ENCODE measurements at regions not wholly inside any gene's neighbourhood (a gene's known extent, or its start where the extent isn't known, plus 50 kb on each side); places are given as distances from the start of the nearest gene placed in this dataset.
"Not testable (repeated sequence)": the region's sequence is repeated elsewhere in the genome, so short reads cannot be mapped to it uniquely, and the experiment has no call there.

DNA sequence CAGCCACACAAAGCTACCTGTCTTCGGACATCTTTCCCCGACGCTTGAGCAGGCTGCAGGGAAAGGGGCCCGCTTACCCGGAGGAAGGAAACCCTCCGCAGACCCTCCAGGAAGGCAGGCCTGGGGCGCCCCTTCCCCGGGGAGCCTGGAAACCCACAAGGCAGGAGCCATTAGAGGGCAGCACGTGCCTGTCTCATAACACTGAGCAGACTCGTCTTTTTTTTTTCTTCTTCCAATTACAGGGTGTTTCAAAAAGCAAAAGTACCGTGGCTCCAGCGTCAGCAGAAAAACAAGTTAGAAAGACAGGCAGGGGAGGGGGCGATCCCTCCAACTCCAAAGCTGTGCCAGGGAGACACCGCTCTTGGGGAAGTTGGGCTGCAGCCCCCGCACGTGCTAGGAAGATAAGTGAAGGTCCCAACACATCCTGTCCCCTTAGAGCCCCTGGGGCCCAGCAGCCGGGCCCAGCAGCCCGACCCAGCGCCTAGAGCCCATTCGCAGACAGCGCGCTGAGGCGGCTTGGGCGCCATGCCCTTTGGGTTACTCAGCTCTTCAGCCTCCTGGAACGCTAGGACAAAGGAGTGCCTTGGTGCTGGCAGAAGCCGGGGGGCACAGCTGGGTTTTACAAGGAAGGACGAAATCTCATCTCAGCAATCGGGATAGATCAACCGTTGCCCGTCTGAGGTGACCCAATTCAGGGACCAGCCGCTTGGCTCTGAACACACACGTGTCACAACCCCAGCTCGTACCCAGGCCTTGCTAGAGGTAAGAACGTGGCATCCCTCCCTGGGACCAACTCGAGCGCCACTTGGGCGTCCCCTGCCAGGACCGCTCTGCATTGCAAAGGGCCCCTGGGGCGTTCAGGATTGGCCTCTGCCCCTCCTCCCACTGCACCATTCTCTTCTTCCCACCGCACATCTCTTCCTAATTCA, 136.3 kb downstream of the LY86 start:
- DNase-seq = peak; percentile 56

DNA sequence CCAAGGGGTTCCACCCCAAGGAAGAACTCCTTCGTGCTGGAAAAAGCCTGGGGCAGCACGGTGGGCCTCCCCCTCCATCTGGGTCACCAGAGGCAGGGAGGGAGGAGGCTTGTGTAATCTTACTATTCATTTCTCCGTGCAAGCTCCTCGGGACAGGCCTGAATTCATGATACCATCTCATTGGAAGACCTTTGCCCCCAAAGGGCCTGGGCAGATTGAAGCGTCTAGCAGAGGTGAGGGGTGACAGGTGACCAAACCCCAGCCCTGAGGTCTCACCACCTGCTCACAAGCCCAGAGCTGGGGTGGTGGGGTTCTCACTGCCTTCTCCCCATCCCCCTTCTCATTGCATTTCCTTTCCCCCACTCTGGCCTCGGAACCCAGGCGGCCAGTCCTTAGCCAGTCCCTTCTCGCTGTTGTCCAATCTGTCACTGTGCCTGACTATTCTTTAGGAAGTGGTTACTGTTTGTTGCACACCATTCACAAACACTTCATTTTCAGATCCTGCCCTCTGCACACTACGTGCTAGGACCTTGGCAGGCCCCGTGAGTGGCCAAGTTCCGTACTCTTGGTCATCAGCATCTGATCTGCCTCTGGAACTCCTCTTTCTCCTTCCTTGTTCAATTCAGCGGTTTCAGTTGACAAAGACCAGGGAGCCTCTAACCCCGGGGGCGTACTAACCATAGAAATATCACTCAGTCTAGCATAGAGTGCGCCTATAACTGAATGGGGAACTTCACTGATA, 137.1 kb downstream of the LY86 start:
- no peak for DNase-seq

DNA sequence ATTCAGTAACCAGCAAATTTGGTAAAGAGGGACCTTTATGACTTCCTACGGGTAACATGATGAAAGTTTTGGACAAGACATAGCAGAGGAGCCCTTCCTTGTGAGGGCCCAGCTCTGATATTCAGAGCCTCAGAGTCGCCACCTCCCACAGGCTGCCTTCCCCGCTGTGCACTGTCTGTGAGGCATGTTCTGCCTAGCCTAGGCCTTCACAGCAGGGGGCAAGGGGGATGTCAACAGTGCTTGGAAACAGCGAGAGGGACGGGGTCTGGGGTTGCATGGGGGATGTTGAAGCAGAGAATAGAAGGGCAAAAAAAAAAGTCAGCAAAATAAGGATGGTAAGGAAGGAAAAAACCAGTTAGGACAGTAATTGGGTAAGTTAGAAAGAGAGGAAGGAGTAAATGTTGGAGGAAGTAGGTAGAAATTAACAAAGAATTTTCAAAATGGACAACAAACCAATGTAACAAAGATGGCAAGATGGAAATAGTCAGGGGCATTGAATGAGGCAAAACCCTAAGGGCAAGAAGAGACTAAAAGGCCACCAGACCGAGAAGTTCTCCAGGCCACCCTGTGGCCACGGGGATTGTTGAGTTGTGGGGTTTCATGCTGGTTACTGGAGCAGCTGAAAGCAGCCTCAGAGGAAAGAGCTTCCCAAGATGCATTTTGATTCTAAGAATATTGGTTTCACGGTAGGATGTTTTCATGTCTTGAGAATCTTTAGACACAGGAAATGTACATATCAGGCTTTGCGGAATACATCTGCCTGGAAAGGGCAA, 139.8 kb downstream of the LY86 start:
- DNase-seq = no peak

DNA sequence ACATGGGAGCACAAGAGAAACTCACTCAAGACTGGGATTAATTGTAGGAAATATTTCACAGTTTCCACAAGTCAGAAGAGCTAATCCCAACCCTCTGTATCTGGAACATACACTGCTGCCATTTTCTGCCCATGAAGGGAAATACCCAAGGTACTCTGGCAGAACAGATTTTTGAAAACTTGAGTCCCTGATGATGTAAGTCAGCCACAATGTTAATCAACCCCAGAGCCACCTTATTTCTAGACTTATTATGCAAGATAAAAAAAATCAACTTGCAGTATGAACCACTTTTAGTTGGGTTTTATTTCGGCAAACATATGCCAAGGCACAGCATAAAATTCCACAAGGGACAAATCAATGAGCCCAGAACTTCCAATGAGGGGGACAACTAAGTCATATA, 141.5 kb downstream of the LY86 start:
- no peak for DNase-seq

DNA sequence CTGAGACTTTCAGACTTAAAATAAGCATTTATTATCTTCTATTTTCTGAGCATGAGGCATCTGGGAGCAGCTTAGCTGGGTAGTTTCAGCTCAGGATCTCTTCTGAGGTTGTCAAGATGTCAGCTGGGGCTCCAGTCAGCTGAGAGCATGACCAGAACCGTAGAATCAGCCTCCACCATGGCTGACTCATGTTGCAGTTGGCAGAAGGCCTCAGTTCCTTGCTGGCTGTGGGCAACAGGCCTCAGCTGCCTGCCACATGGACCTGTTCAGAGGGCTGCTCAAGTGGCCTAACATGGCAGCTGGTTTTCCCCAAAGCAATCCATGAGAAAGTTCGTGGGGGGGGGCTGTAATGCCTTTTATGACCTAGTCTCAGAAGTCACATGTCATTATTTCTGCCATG, 142.3 kb downstream of the LY86 start:
- no peak for DNase-seq

DNA sequence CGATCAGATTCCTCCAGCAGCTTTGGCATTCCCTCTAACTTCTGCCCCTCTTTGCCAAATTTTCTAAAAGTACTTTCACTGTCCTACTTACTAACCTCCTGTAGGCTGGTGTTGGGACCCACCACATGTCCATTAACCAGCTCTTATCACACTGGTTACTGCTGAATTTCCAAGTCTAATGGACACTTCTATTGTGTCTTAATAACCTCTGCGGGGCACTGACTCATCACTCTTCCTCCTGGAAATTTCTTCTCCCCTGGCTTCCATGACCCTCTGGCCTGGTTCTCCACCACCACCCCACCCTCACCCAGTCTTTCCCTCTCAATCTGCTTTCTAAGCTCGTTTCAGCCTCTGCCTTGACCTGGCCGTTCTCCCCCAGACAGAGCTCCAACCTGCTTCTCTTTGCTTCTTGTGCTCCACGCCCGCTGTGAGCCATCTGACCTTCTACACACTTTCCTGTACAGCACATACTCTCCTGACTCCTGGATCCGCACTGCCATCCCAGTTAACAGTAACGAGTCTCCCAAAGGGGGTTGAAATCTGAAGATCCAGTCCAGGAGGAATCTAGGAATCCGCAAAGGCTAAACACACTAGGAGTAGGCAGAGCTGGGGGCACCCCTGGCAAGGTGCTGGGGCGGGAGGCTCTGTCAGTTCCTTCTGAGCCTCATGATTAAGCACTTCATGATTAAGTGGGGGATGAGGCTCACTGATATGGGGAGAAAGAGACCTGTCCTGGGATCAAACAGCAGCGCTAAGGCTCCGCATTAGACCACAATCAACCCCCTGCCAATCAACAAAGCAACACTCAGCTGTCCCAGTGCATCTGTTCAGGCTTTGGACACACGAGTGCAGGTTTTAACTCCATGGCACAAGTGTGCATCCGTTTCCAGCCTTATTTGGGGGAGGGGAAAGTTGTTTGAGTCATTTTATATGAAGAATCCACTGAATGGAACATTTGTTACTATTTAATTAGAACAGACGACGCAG, 146.3 kb downstream of the LY86 start:
- DNase-seq = no peak

DNA sequence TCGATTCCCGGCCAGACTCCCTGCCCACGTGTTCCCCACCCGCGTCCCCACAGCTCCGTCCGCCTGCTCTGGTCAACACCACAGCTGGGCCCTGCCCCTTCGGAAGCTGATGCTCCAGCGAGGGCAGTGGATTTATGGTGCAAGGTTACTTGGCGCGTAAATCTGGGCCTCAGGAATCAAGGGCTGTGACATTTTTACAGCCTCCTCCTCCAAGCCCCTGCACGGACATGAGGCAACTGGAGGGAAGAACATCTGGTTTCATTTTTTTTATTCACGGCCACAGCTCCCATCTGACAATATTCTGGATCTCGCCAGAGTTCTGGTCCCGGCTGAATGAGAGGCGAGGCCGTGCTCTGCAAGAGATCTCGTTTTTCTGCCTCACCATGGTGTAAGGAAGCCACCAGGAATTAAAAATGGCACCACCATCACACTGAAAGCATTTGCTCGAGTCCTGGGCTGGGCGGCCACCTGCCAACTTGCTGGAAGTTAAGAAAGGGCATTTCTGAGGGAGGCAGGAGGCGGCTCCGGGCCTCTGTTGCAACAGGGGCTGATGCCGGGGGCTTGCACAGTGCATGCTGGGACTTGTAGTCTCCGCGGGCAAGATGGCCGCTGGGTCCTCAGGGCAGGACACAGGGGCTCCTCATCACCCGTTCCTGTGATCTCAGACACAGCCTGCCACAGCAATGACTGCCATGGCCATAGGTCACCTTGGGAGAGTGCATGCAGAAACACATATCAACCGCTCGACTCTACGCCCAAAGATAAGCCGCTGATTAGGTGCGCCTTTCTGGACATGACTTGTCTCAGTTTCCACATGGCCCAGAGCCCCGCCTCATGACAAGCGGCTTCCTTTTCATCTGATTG, 148.5 kb downstream of the LY86 start:
- no peak for DNase-seq

DNA sequence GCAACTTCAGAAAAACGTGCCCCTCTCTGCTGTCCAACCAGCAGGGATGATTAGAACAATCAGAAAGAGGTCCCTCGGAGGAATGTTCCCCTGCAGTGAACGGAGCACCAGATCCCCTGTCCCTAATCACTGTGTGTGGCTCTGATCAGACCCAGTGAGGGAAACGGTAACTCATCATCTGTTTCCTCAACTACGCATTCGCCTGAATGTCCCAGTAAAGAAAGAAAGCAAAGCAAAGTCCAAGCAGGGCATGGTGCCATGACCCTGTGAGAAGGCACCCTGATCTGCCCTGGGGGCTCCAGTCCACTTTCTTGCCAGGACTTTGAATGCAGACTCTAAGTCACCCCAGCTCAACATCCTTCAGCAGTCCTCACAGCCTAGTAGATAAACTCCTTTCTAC, 149.2 kb downstream of the LY86 start:
- no peak for DNase-seq

DNA sequence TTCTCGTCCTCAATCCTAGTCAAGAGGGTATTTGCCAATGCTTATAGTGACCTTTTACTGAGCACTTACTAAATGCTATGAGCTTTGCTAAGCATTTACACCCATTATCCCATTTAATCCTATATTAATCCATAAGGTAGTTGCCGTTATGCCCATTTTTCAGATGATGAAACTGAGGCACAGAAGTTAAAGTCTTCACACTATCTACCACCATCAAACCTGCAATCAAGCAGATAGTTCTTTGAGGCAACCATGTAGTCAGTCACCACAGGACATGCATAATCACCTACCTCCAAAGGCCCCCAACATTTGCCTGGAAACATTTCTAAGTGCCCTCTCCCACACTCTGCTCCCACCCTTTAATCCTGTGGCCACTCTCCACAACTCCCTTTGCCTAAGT, 149.6 kb downstream of the LY86 start:
- DNase-seq = no peak

DNA sequence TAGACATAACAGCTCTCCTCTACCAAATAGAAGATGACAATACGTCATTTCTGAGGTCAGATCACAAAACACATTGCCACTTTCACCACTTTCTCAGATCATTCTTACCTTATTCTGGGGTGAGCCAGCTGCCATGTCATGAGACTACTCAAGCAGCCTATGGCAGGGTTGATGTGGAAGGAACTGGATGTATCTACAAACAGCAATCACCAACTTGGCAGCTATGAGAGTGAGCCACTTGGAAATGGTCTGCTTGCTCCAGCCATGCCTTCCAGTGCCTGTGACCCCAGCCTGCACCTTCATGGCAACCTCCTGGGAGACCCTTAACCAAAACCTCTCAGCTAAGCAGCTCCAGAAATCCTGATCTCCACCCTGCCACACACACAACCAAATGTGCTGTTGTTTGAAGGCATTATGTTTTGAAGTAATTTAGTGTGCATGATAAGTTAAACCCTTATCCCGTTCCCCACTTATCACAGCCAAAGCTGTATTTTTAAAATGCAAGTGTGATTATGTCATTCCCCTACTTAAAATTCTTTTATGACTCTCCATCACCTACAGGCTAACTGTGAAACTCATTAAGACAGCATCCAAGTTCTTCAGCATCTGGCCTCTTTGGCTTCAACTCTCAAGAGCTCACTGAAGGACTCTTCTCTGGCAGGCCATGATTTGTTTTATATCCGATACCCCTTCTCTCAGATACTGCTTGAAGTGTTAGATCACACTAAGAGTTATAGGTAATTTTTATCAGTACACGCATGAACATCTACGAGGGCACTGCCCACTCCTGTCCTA, 150.6 kb downstream of the LY86 start:
- no peak for DNase-seq

DNA sequence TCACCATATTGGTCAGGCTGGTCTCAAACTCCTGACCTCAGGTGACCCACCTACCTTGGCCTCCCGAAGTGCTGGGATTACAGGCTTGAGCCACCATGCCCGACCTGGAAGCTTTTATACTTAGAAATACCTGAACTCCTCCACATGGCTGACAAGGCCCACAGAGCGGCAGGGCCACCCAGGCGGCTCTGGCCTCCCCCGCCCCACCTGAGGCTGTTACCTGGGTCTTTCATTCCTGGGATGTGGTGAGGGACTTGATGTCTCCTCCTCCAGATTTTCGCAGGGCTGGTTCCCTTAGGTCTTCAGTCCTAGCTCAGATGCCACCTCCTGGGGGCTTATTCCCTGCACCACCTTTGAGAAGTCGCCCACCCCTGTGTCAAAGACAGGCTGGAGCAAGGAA, 152.1 kb downstream of the LY86 start:
- DNase-seq = no peak

DNA sequence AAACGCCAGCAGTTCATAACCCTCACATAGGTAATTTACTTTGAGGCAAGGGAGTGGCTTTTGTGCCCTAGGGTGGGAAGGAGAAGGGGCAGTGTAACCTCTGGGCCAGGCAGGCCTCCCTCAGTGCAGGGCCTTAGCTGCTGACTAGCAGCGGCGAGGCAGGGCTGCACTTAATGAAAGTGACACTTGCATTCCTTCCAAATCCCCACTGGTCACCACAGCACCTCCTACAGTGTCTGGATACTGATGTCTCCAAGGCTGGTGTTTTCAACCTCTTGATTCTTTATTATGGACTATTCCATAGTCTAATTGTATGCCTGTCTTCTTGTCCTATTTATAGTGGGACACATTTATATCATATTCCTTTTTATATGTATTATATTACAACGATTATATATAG, 152.7 kb downstream of the LY86 start:
- no peak for DNase-seq

DNA sequence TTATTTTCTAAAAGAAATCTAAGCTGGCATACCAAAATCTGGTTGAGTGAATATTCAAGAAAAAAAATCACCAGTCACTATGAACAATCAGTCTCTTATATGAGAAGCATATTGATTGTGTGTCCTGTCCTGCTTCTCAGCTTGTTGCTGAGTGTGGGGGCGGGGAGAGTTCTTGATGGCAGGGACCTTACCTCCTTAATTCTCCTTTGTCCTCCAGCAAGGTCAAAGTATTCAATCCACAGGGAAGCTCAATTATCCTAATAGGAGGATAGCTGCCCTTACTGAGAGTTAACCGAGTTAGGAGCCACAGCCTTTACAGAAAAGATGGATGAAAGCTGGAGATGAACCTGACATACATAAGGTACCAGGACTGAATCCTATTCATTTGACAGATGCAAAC, 154.0 kb downstream of the LY86 start:
- DNase-seq = no peak

DNA sequence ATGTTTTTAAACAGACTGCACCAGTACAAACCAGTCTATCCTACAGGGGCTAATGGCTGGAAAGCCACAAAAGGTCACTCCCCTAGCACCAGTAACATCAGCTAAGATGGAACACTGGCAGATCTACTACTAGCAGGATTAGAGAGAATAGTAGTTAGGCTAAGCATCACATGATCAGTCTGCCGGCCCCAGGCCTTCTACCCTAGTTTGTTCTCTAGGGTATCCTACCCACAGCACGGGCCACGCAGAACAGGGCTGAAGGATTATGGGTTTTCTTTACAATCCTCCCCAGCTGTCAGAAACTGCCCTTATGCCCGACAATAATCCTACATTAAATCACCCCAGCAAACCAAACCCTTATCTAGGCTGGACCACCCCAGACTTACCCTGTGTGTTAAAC, 156.0 kb downstream of the LY86 start:
- DNase-seq = no peak

DNA sequence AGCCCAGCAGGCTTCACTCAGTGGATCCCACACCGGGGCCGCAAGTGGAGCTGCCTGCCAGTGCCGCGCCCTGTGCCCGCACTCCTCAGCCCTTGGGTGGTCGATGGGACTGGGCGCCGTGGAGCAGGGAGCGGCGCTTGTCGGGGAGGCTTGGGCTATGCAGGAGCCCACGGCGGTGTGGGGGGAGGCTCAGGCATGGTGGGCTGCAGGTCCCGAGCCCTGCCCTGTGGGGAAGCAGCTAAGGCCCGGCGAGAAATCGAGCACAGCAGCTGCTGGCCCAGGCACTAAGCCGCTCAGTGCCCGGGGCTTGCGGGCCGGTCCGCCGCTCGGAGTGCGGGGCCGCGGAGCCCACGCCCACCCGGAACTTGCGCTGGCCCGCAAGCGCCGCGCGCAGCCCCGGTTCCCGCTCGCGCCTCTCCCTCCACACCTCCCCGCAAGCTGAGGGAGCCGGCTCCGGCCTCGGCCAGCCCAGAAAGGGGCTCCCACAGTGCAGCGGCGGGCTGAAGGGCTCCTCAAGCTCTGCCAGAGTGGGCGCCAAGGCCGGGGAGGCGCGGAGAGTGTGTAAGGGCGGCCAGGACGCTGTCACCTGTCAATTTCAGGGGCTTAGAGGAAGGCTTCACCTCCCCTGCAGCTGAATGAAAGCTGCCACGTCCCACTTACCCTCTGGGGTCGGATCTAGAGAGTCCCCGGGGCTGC, 157.3 kb downstream of the LY86 start:
- DNase-seq = not testable (repeated sequence)

DNA sequence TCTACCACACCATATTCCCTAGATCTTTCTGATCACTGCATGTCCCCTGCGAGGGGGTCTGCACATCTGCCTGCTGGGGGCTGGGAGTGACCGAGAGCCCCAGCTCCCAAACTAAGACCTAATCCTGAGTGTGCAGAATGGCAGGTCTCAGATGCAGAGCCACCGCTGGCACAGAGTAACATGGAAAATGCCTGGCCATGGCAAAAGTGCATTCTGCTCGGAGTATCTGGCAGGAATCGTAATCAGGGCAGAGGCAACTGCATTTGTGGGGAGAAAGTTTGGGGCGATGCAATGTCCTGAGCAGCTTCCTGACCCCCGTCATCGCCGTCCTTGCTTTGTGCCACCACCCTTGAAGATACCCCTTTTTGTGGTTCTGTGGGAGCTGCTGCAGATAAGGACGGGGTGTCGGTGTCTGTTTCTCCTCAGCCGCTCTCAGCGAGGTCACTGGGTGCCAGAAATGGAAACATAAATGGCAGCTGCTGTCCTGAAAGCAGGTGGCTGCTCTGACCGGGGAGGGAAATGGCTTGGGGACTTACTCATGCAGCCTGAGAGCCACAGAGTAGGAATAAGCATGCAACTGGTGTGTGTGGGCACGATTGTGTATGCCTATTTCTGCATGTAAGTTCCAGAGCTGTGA, 157.9 kb downstream of the LY86 start:
- DNase-seq = no peak

DNA sequence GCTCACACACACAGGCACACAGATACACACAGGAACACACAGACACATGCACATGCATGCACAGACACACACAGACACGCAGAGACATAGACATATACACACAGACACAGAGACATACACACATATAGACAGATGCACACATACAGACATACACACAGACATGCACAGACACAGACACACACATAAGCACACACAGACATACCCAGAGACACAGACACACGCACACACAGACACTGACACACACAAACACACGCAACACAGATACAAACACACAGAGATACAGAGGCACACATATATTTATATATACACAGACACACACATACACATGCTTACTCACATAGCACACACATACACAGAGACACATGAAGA, 158.4 kb downstream of the LY86 start:
- no peak for DNase-seq

DNA sequence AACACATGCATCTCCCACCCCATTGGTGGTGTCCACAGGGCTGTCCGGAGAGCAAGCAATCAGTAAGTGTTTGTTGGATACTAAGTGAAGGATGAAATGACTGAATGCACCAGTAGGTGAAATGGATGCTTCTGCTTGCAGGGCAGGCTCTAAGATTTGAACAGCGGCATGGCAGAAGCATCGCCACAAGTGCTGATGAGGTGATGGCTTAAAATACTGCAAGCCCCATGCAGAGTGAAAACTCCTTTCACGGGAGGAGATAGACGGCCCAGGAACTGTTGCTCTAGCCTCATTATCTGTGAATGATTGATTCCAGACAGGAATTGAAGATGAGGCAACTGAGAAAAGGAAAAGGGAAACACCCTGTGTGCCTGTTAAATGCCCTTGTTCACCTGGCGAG, 158.9 kb downstream of the LY86 start:
- DNase-seq = no peak

DNA sequence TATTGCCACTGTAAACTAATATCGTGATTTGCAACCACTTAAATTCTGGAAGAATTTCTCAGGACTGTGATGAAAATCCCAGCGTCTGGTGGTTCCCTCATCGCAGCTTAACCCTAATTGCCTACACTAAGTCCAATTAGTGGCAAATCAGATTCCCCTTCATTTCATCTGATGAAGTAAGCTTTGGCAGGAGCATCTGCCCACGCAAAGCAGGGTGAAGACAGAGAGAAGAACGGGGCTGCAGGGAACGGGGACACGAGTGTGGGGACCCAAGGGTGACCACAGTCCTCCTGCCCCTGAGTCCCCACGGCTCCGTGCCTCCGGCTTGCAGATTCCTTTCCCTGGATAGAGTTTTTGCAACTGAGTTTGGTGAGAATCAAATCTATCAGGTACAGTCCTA, 159.5 kb downstream of the LY86 start:
- DNase-seq = no peak

Measured in activated CD4-positive, alpha-beta T cell treated with anti-CD3 and anti-CD28 coated beads, Interleukin-2, Interleukin-6, amounts not matched to agents 100 ng/mL and 50 ng/mL, durations not matched to agents 16 hours and 8 hours (primary cell).